Calu3 (cell line): ENCODE measurements at regions not wholly inside any gene's neighbourhood (a gene's known extent, or its start where the extent isn't known, plus 50 kb on each side); places are given as distances from the start of the nearest gene placed in this dataset.

ENCODE experiments used
- BruUV-seq: library from RNA; stranded (reverse); fragments of 400-500 nt; replicated peaks from 2 replicates; lab custom pipeline; 2021; lab: Mats Ljungman, UMichigan
- CTCF ChIA-PET: fragments of 300-600 bp; sonication (Branson Sonifier 250); formaldehyde crosslinking; loops from one replicate; lab custom pipeline; 2022; ENCODE audit warnings: antibody characterized with exemption; lab: Charles Lee
- DNase-seq: peaks from one replicate; pipeline ENCODE4 v3.0.0; 2022
- H3K27ac Mint-ChIP-seq: one replicate; pipeline ENCODE4 v1.8.0; 2022; ENCODE audit warnings: mixed read lengths; ENCODE audit not compliant: unreplicated experiment
- H3K27me3 Mint-ChIP-seq: one replicate; pipeline ENCODE4 v1.8.0; 2022; ENCODE audit warnings: mixed read lengths; ENCODE audit not compliant: unreplicated experiment
- H3K36me3 Mint-ChIP-seq: one replicate; pipeline ENCODE4 v1.8.0; 2022; ENCODE audit warnings: mild to moderate bottlenecking, moderate library complexity, mixed read lengths; ENCODE audit not compliant: insufficient read depth, unreplicated experiment
- H3K4me1 Mint-ChIP-seq: one replicate; pipeline ENCODE4 v1.8.0; 2022; ENCODE audit warnings: mild to moderate bottlenecking, low read depth, mixed read lengths; ENCODE audit not compliant: unreplicated experiment
- H3K4me3 Mint-ChIP-seq: one replicate; pipeline ENCODE4 v1.8.0; 2022; ENCODE audit warnings: mild to moderate bottlenecking, low read depth, moderate library complexity, mixed read lengths; ENCODE audit not compliant: unreplicated experiment
- H3K9me3 Mint-ChIP-seq: one replicate; pipeline ENCODE4 v1.8.0; 2022; ENCODE audit warnings: low read depth, mixed read lengths; ENCODE audit not compliant: unreplicated experiment
- intact Hi-C: fragments of 100-400 bp; cut with micrococcal nuclease; formaldehyde crosslinking; loops from one replicate; pipeline ENCODE4 v1.10.0; 2022; ENCODE audit not compliant: unreplicated experiment
- TF ChIP-seq, protein P1 (sequence below): fragments of 200-600 bp; IDR thresholded peaks from one replicate; pipeline ENCODE4 v1.8.0; 2022; ENCODE audit warnings: antibody characterized with exemption; ENCODE audit not compliant: unreplicated experiment

DNA sequence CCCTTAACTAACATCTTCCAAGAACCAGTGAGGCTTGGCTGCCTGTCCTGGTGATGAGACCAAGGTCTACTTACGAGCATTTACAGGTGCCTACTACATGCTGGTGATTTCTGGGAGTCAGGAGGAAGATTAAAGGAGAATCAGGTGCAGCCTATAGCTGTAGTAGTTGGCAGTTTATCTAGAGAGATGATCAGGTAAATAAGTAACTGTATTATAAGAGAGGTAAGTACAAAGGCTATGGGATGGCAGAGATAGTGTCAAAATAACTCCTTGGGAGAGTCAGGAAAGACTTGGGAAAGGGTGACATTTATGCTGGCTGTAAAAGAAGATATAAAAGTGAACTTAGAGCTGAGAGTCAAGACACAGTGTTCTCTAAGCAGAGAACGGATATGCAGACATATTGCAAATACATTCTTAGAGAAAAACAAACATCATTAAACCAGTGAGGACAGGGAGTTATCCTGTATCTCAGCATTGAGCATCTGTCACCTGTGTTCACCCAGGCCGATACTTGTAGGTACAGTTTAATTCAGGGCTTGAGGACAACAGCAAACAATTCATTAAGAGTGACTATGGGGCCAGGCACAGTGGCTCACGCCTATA lies 49.7 kb upstream of the ACP3 start:
- CTCF ChIA-PET, result interaction anchor here (0.7 to 2.5 kb wide), 2 partner anchors 75 to 1167 kb away, joined by 7 to 9 read pairs; no protein-coding TSS in a partner anchor
- H3K4me1 Mint-ChIP-seq, result peaks cover 10% of the 10 kb centered on the region
- TF ChIP-seq, protein P1, sequence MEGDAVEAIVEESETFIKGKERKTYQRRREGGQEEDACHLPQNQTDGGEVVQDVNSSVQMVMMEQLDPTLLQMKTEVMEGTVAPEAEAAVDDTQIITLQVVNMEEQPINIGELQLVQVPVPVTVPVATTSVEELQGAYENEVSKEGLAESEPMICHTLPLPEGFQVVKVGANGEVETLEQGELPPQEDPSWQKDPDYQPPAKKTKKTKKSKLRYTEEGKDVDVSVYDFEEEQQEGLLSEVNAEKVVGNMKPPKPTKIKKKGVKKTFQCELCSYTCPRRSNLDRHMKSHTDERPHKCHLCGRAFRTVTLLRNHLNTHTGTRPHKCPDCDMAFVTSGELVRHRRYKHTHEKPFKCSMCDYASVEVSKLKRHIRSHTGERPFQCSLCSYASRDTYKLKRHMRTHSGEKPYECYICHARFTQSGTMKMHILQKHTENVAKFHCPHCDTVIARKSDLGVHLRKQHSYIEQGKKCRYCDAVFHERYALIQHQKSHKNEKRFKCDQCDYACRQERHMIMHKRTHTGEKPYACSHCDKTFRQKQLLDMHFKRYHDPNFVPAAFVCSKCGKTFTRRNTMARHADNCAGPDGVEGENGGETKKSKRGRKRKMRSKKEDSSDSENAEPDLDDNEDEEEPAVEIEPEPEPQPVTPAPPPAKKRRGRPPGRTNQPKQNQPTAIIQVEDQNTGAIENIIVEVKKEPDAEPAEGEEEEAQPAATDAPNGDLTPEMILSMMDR, result no peak
- H3K27me3 Mint-ChIP-seq, result no peaks in the 10 kb centered on the region
- DNase-seq, result no peak
- H3K4me3 Mint-ChIP-seq, result no peak overlapping the region
- peaks cover 3% of the 10 kb centered on the region for H3K9me3 Mint-ChIP-seq
- no peaks in the 10 kb centered on the region for H3K36me3 Mint-ChIP-seq
- no peak overlapping the region for H3K27ac Mint-ChIP-seq
- no TSS peak for BruUV-seq
- intact Hi-C loops, result no loop called here
